ENCODE measurements at regions not wholly inside any gene's neighbourhood (a gene's known extent, or its start where the extent isn't known, plus 50 kb on each side); places are given as distances from the start of the nearest gene placed in this dataset.

DNA sequence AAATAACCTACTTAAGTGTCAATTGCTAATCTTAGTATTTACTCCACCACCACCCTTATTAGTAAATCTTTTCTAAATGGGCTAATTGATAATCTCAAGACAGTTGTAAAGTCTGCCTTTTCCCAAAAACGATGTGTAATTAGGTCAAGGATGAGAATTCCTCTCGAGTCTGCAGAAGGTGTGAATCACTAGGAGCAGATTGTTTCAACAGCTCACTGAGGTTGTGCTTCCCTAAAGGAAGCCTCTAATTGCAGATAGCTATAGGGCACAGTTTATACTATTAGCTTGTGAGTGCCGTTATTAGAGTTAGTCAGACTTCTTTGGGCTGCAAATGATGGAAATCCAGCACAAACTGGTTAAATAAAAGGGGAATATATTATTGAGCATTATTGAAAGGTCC, 84.9 kb downstream of the C11orf91 start:
- no peak for DNase-seq

DNA sequence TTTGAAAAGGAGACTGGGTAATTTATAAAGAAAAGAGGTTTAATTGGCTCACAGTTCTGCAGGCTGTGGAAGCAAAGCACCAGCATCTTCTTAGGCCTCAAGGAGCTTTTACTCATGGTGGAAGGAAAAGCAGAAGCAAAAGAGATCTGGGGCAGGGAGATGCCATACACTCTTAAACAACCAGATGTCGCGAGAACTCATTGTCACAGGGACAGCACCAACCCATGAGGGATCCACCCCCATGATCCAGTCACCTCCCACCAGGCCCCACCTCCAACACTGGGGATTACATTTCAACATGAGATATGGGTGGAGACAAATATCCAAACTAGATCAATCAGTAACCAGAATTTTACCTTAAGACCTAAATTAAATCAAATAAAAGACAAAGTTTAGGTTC, 87.2 kb downstream of the C11orf91 start:
- no peak for DNase-seq

DNA sequence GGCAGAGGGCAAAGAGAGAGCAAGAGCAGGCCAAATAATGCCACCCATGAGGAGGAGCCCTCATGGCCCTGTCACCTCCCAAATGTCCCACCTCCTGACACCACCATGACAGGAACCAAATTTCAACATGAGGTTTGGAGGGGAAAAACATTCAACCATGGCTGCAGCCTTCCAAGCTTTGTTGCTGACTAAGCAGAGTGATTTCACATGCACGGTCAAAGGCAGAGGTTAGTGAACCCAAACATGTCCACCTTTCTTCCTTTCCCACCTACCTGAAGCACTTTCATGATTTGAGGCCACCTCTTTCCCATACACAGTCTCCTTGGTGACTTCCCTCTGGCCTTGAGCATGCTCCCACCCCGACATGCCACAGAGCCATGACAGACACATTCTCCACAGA, 89.7 kb downstream of the C11orf91 start:
- DNase-seq: no peak

DNA sequence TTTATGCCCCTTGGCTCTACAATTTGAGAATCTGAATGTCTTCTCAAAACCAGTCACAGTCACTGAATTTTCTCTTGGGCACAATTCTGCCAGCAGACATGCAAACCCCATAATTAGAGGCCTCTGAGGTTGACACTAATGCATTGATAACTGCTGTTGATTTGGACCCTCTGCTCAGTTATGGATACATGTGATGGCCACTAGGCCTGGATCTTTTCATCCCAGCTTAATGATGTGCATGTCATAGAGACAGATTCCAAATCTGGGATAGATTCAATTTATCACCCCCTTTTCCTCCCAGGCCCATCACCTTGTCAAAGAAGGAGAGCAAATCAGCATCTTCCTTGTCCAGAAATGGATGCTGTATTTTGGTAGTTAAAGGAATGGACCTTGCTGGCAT, 92.2 kb downstream of the C11orf91 start:
- DNase-seq: no peak

DNA sequence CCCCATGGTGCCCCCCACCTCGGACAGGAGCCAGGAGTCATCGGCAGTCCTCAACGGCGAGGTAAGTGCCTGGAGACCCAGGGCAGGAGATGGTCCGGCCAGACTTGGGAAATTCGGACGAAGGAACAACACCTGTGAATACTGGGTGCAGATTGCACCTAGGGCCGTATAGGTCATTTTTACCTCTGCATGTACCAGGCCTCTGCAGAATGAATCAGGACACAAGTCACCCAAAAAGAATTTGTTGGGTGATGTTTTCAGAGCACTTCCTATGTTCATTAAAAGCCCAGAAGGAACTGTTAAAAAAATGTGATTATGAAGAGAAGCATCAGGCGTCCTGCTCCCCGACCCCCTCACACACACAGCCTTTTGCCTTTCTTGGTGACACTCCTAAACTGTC, 93.9 kb downstream of the C11orf91 start:
- DNase-seq: no peak

DNA sequence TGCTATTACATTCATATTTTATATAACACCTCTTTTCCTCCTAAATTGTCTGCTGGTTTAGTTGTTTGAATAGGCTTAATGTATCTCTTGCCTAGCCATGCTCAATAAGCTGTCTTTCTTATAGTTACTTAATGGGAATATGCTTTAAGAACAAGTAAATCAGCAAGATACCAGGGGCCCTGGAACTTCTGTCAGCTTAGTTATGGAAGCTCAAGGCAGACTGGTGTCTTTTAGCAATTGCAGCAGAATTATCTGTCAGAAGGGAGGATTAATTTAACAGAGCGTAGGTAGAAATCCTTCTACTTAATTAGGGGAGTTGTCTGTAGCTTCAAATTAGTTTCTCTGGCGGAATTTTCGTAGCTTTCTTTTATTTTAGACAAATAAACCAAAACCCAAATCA, 94.9 kb downstream of the C11orf91 start:
- DNase-seq: no peak

DNA sequence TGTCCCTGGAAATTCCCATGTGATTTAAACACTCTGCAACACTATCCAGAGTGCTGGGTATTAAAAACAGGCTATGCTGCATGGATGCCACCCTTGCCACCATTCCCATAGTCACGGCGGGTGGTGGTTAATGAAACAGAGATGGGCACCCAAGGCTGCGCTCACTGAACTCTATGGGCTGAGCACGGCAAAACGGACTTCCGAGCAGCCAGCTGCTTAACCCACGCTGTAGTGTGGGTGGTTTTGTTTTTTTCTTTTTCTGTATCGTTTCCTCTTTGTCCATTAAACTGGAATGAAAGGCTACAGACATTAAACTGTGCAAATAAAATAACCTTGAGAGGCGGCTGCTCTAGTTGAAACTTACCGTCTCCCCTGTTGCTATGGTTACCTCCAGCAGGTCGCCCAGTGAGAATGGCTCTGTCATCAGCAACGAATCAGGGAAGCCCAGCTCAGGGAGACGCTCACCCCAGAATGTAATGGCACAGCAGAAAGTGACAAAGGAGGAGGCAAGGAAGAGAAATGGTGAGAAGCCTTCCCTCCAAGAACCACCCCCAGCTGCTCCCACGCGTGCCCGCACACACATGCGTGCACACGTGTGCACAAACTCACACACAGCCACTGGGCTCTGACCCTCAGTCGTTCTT, 102.1 kb downstream of the C11orf91 start:
- no peak for DNase-seq

DNA sequence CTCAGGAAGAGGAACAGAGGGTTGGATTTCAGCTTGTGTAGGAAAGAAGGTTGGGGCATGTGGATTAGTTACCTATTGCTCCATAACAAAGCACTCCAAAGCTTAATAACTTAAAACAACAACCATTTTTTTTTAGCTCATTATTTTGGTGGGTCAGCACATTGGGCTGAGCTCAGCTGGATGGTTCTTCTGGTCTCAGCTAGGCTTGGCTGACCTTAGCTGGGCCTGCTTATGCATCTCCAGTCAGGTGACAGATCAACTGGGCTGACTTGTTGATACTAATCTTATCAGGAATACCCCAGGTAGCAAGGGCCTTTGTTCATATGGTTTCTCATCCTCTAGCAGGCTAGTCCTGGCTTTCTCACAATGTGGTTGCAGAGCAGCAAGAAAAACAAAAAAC, 106.4 kb downstream of the C11orf91 start:
- DNase-seq: no peak

DNA sequence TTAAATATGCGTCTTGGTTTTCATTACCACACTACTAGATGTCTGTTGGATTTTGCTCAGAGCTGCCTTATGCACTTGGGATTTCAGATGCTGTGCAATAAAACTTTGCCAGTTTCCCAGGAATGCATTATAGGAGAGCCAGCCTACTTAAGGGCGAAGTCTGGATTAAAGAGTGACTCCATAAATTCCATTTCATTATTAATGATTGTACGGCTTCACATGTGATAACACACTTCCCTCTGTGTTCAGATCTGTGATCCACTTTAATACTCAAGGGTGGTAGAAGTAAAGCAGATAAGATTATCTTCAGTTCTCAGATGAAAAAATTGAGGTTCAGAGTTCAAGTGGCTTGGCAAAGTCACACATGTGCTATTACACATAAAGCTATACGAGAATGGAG, 110.2 kb downstream of the C11orf91 start:
- no peak for DNase-seq

DNA sequence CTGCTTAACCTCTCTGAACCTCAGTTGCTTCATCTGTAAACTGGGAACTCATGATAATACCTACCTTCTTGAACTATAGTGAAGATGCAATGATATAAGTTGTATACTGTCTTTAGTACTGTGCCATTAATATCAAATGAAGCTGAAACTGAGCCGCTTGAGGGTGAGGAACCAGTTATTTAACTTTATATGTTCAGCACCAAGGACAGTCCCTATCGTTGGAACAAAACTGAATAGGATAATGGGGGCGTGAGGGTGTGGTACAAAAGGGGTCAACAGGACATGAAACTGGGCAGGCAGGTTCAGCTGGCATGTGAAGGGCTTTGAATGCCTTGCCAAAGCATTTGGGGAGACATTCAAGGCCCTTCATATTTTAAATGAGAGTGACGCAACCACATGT, 112.6 kb downstream of the C11orf91 start:
- no peak for DNase-seq

DNA sequence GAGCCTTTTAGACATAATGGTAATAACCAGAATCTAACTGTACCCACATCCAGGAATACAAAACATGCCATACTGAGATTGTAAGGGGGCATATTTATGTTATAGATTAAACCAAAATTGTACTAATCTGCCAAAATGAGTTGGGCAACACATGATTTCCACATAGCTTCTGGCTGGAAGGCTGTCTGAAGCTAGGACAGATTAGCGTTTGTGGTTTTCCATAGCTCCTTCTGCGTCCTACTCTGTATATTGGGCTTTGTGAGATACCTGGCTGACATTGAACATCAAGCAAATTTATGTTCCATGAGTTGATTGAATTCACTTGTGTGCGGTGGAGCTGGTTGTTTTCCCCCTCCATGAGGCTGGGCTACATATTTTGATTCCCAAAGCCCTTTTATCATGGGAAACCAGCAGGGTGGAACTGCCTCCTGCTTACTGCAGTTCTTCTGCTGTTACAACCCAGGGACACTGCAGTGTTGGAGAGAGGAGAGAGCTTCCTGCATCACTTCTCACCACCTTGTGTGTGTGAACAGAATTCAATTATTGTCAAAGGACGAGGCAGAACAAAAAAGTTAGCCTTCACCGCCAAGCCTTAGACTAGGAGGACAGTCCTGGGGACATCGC, 114.9 kb downstream of the C11orf91 start:
- no peak for DNase-seq

DNA sequence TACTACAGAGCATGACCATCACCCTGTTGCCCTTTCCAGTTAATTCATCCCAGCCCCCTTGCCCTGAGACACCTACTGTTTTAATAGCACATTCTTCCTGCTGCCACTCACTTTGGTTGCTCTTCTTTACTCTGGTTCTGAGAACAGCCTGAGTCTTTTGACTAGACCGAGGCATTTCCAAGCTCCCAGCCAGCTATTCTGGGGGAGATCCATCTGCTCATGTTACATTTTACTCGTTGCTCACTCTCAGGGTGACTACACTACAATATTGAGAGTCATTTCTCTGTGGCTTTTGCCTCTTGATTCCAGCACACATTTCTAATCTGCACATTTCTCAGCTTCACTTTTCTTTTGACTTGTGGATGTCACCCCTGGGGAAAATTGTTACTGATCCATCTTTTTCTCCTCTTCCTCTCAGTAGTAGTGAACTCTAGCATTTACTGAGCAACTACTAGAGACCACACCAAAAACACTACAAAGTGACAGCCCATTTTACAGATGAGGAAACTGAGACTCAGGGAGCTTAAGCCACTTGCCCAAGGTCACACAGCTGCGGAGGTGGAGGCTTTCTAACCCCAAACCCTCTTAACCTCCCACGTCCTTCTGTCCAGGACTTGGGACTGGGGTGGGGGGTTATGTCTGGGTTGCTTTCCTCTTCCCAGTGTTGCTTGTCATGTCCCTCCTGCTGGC, 117.8 kb downstream of the C11orf91 start:
- DNase-seq: no peak

DNA sequence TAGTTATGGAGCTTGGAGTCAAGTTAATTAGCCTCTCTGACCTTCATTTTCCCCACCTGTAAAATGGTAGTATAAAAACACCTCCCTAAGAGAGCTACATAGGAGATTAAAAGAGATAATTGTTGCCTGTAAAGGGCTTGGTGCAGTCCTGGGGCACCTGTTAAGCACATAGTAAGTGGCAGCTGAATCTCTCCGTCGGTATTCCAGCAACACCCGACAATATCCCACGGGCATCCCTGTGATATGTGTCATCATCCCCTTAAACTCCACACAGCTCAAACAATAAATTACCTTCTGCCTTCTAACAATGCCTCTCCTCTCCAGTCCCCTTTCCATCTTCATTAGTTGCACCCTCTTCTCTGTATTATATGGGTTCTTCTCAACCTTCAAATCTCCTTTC, 121.5 kb downstream of the C11orf91 start:
- DNase-seq: no peak

DNA sequence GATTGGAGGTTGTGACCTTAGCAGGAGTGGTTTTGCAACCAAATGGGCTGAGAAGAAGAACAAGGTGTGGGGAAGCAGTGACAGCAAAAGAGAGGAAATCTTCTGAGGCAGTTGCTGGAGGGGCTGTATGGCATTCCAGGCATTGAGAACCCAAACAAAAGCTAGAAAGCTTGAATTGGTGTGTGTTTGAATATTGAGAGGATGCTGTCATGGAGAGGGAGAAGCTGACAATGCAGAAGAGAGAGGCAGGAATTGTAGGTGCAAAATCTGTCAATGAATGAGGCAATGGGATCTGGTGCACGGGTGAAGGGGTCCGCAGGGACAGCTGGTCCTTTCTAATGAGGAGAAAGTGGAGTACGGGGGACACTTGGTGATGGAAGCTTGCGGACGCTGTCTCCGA, 123.4 kb downstream of the C11orf91 start:
- DNase-seq: no peak

DNA sequence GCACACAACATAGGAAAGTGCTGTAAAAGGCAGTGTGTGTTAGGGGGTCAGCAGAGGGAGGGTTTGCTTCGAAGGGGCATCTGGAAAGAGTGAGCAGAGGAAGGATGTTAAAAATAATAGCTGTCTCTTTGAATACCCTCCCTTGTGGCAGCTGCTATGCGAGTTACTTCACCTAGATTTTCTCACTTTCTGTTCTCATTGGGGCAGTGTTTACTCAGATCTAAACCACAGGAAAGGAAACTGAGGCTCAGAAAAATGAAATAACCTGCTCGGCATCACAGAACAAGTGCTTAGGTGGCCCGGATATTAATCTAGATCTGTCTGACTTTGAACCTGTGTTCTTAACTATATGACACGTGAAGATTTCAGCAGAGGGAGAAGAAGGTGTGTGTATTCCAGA, 125.3 kb downstream of the C11orf91 start:
- no peak for DNase-seq

DNA sequence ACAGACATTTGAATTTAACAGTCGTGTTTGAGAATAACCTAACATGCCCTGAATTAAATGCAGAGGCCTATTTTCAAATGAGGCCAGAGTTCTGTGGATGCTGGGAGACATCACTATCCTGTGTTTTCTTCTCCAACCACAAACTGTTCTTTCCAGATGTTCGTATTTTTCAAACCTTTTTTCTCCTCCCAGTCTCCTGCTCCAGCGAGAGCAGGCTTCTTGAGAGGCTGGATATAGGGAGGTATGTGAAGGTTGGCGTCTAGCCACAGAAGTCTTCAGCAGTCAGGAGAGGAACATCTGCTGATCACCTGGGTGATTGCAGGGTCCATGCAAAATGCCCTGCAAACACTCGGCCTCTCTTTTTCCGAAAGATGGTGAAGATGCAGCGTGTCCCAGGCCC, 126.3 kb downstream of the C11orf91 start:
- no peak for DNase-seq

DNA sequence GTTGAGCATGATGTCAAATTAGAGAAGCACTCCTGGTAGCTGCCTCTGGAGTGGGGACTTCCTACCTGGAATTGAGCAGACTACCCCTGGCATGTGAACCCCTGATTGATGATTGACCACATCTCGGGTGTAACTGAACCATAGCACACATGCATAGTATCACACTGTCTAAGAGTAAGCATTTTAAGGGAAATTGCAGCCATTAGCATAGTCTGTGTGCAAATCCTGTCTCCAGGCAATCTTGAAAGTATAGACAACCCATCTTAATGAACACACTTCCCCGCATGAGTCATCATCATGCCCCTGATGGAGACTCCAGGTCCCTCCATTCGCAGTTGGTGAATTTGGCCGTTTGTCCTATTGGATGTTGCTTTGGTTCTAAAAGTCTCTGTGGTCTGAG, 131.3 kb downstream of the C11orf91 start:
- DNase-seq: no peak

DNA sequence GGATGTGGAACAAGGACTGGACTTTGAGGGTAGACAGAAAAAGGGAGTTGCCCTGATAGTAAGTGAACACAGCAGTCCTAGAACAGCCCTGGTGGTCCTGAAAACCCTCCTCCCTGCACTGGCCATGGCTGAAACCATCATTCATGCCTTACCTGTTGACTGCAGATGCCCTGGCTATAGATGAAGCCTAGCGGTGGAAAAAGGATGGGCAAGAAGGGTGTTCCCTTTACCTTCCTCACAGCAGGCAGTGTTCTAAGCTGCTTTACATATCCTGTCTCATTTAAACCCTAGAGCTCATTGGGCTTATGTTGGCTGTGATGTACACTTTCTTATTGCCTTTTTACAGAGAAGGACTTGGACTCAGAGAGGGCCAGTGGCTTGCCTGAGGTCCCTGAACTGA, 133.6 kb downstream of the C11orf91 start:
- DNase-seq: no peak

DNA sequence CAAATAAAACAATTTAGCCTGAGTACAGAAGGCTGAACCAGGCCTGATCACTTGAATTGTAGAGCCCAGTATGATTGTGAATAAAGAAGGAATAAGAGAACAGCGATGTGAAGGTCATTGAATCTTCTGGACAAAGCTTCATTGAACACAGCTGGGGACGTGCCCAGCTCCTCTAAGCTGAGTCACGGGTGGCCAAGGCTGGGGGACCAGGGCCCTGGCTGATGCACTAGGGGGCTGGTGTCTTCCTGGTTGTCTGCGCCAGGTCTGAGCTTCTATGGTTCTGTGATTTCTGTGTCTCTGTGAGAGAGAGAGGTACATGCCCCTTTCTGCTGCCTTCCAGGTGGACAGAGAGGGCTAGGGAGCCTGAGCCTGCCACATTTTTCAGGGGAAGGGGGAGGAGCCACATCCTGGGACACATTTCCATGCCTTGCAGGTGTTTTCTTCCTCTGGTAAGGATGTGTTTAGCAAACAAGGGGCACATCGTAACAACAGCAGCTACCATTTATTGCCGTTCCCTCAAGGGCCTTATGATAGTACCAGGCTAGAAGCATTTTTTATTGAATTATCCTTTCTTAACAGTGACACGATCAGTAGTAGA, 135.7 kb downstream of the C11orf91 start:
- no peak for DNase-seq

DNA sequence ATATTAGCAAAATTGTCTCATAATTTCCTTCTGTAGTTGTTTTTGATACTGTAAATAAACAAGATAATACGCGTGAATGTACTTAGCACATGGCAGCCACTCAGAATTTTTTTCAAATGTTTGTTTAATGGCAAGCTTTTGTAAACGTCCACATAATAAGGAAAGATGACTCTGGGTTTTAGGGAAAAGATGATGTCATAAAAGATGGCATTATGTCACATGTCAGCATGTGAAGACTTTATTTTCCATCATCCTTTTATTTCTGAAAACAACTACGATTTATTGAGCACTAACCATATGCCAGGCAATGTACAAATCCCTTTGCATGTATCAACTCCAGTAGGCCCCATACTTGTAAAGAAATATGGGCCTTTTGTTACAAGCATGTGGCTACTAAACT, 139.9 kb downstream of the C11orf91 start:
- DNase-seq: no peak

DNA sequence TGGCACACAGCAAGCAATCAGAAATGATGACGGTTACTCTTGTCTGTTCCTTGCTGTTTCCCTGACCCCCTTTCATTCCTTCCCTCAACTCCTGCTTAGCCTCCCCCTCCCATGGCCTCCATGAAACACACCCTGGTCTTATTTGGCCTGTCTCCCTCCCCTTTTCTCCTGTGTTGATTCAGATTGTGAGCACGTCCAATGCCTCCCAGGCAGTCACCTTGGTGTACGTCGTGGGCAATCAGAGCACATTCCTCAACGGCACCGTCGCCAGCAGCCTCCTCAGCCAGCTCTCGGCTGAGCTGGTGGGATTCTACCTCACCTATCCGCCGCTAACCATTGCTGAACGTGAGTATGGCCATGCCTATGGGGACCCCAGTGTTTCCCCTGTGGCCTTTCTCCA, 141.1 kb downstream of the C11orf91 start:
- DNase-seq: no peak

DNA sequence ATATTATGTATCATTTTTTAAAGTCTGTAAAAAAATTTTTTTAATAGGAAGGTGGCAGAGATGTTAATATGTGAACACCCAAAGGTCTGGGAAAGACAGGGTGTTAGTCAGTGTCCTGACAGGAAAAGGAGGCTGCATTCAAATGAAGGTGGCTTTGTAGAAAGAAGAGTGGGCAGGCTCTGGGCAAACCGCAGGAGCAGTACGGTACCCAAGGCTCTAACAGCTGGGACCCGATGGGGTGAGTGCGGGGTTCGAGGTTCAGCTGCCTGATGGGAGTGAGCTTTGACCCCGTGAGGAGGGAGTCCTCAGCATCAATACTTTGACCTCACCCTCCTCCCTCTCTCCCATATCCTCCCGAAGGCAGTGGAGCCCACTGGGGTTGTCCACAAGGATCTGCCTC, 142.5 kb downstream of the C11orf91 start:
- DNase-seq: no peak

DNA sequence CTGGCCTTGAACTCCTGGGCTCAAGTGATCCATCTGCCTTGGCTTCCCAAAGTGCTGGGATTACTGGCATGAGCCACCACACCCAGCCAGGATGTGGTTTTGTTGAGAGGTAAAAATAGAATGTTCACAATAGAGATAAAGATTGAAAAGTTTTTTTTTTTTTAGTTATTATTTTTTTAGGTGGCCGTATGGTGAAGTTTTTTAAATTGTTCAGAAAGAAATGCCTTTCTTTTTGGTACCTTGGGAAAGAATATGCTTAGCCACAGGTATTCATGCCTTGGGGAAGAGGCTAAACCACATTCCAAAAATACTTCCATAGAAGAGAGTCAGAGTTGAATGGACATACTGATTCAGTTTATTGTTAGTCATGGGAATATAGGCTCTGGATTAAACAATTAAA, 143.4 kb downstream of the C11orf91 start:
- no peak for DNase-seq

DNA sequence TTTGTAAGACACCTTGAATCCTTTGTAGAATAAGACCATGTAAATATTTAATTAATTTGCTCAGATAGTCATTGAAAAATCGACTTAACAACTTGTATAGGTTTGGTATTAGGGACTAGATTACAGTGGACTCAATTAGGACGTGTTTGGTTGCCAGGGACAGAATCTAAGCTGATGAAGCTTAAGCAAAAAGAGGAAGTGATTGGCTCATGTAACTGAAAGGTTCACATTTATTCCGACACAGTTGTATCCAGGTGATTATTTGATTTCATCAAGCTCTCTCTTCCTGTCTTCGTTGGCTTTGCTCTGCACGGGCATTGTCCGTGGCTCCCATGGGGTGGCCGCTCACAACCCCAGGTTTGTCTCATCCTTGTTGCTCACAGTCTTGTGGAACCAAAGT, 146.4 kb downstream of the C11orf91 start:
- no peak for DNase-seq

Measured in suppressor macrophage treated with lipopolysaccharide for 1 hour (primary cell).